Activated CD4-positive, alpha-beta T cell treated with anti-CD3 and anti-CD28 coated beads, Interleukin-10, Interleukin-2, amounts not matched to agents 100 ng/mL and 50 ng/mL, durations not matched to agents 16 hours and 8 hours (primary cell): ENCODE measurements at regions not wholly inside any gene's neighbourhood (a gene's known extent, or its start where the extent isn't known, plus 50 kb on each side); places are given as distances from the start of the nearest gene placed in this dataset.
"Not testable (repeated sequence)": the region's sequence is repeated elsewhere in the genome, so short reads cannot be mapped to it uniquely, and the experiment has no call there.

ENCODE experiments used
- DNase-seq: peaks from one replicate; pipeline ENCODE4 v3.0.0-alpha.2; 2020

DNA sequence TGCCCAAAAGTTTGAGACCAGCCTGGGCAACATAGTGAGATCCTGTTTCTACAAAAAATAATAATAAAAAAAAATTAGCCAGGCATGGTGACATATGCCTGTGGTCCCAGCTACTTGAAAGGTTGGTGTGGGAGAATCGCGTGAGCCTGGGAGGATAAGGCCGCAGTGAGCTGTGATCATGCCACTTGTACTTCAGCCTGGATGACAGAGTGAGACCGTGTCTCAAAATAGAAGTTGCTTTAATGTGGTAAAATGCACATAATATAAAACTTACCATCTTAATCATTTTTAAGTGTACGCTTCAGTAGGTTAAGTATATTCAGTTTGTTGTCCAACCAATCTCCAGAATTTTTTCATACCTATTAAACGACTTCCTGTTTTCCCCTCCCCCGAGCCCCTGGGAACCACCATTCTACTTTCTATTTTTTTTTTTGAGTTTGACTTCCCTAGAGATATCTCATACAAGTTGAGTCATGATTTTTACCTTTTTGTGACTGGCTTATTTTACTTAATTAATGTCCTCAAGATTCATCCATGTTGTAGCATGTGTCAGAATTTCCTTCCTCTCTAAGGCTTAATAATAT, 120.1 kb upstream of the POC5 start:
- no peak for DNase-seq

DNA sequence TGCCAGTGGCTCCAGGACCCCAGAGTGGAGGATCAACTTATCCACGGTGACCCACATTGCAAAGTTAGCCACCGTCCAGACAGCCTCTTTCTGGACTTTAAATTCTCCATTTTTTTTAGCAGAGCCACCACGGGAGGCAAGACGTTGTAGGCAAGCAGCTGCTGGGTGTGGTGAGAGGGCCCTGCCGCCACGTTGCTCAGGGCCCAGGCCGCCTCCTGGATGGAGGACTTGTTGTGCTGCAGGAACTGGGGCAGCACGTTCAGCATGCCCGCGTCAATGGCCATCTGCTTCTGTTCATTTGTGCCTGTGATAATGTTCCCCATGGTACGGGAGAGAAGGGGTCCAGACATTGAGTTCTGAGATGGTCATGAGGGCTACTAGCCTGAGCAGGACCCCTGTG, 114.3 kb upstream of the POC5 start:
- no peak for DNase-seq

DNA sequence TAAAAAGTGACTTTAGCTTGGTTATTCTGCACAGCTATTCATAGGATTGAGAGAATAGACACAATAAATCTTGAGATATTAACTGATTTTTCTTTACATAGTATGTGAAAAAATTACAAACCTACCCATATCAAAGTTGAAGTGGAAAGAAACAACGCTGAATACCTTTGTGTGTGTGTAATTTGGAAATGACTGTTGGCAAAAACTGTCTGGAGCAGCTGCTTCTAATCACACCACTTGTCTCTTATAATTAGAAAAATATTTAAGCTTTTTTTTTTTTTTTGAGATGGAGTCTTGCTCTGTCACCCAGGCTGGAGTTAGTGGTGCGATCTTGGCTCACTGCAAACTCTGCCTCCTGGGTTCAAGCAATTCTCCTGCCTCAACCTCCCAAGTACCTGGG, 110.8 kb upstream of the POC5 start:
- DNase-seq = no peak

DNA sequence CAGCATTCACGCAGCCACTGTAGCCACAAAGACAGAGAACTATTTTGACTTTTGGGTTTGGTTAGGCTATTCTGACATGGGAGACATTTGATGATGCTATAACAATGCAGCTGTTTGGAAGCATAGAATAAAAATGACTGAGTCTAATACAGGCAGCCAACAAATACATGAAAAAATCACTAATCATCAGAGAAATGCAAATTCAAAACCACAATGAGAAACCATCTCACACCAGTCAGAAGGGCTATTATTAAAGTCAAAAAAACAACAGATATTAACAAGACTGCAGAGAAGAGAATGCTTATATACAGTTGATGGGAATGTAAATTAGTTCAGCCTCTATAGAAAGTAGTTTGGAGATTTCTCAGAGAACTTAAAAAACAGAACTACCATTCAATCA, 107.1 kb upstream of the POC5 start:
- DNase-seq = no peak

DNA sequence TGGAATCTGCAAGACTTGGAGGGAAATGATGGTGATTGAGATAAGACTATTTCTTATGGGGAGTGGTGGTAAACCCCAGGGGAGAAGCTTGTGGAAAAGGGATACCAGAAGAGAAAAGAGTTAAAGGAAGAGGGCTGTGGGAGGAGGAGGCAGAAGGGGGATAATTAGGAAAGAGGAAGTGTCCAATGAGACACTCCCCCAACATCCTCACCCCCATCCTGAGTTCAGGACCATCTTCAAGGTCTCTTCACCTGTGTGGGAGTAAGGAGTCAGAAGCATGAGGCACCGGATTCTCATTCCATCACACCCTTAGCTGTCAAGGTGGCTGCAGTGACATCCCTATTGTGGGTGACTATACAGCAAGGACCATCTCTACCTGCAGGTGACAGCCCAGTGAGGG, 106.6 kb upstream of the POC5 start:
- DNase-seq = no peak

DNA sequence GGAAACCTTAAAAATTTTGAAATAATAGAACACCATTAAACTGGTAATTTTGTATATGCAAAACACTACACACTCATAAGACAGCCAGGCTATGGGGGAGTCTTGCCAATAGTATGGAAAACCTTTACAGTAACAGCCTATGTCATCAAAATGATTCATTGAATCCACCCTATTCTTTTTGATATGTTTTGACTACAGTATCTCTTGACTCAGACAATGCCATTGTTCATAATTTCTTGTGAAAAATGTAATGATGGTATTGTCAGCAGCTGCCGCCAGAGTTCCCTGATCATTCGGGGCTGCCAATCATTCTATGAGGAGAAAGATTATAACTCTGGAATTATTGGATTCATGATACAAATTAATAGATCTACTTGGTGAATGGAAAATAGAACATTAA, 101.4 kb upstream of the POC5 start:
- DNase-seq = no peak

DNA sequence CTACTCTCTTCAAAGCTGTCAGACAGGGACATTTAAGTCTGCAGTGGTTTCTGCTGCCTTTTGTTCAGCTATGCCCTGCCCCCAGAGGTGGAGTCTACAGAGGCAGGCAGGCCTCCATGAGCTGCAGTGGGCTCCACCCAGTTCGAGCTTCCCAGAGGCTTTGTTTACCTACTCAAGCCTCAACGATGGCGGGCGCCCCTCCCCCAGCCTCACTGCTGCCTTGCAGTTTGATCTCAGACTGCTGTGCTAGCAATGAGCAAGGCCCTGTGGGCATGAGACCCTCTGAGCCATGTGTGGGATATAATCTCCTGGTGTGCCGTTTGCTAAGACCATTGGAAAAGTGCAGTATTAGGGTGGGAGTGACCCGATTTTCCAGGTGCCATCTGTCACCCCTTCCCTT, 82.5 kb upstream of the POC5 start:
- DNase-seq = not testable (repeated sequence)

DNA sequence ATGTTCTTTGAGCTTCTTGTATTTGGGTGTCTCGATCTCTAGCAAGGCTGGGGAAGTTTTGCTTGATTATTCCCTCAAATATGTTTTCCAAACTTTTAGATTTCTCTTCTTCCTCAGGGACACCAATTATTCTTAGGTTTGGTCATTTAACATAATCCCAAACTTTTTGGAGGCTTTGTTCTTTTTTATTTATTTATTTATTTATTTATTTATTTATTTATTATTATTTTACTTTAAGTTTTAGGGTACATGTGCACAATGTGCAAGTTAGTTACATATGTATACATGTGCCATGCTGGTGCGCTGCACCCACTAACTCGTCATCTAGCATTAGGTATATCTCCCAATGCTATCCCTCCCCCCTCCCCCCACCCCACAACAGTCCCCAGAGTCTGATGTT, 52.1 kb upstream of the POC5 start:
- DNase-seq = not testable (repeated sequence)
